GM12878 (cell line): ENCODE measurements at regions not wholly inside any gene's neighbourhood (a gene's known extent, or its start where the extent isn't known, plus 50 kb on each side); places are given as distances from the start of the nearest gene placed in this dataset.

Experiments
- ATF7 ChIP-seq: fragments of 450-650 bp; IDR thresholded peaks from 2 replicates; pipeline ENCODE4 v1.6.1; 2016; ENCODE audit warnings: low read depth, mild to moderate bottlenecking
- CHD4 ChIP-seq: fragments of 200-600 bp; sonication (generic); IDR thresholded peaks from 2 replicates; pipeline ENCODE4 v1.6.1; 2016; ENCODE audit warnings: mild to moderate bottlenecking
- EZH2 ChIP-seq: IDR thresholded peaks from 2 replicates; pipeline ENCODE4 v1.6.1; 2012; ENCODE audit warnings: low read depth, mild to moderate bottlenecking, control low read depth, inconsistent platforms, low read length, borderline replicate concordance; ENCODE audit not compliant: control insufficient read depth
- GATAD2B ChIP-seq: fragments of 450-650 bp; conservative IDR thresholded peaks from 2 replicates; pipeline ENCODE4 v1.6.1; 2017; ENCODE audit warnings: low read depth, mild to moderate bottlenecking, moderate library complexity
- JUND ChIP-seq: IDR thresholded peaks from 2 replicates; pipeline ENCODE4 v1.6.1; 2012; ENCODE audit warnings: low read depth, mild to moderate bottlenecking, low read length, improper control_type of control experiment, moderate library complexity
- MXI1 ChIP-seq: fragments of 150-350 bp; IDR thresholded peaks from 2 replicates; pipeline ENCODE4 v1.6.1; 2011; ENCODE audit warnings: low read depth, mild to moderate bottlenecking, inconsistent platforms, low read length, improper control_type of control experiment
- NBN ChIP-seq: fragments of 450-650 bp; IDR thresholded peaks from 2 replicates; pipeline ENCODE4 v1.6.1; 2016
- NR2C2 ChIP-seq: IDR thresholded peaks from 2 replicates; pipeline ENCODE4 v1.6.1; 2011; ENCODE audit warnings: borderline replicate concordance, low read depth; ENCODE audit not compliant: control insufficient read depth, insufficient read length
- POU2F2 ChIP-seq: IDR thresholded peaks from 3 replicates; pipeline ENCODE4 v1.6.1; 2011; ENCODE audit warnings: low read depth, mild to moderate bottlenecking, low read length, borderline replicate concordance
- RAD51 ChIP-seq: fragments of 450-650 bp; IDR thresholded peaks from 2 replicates; pipeline ENCODE4 v1.6.1; 2016; ENCODE audit warnings: moderate library complexity, mild to moderate bottlenecking, inconsistent platforms
- RB1 ChIP-seq: fragments of 450-650 bp; formaldehyde crosslinking; IDR thresholded peaks from 2 replicates; pipeline ENCODE4 v1.6.1; 2017; ENCODE audit warnings: mild to moderate bottlenecking, borderline replicate concordance
- RUNX3 ChIP-seq: IDR thresholded peaks from 2 replicates; pipeline ENCODE4 v1.6.1; 2012; ENCODE audit warnings: low read length, inconsistent platforms
- SIN3A ChIP-seq: IDR thresholded peaks from 2 replicates; pipeline ENCODE4 v1.6.1; 2012; ENCODE audit warnings: low read depth, low read length, improper control_type of control experiment
- ZNF384 ChIP-seq: IDR thresholded peaks from 2 replicates; pipeline ENCODE4 v1.6.1; 2012; ENCODE audit warnings: low read depth, mild to moderate bottlenecking, low read length, improper control_type of control experiment, borderline replicate concordance
- TF ChIP-seq, protein P1 (sequence below): fragments of 450-650 bp; IDR thresholded peaks from 2 replicates; pipeline ENCODE4 v1.6.1; 2017; ENCODE audit warnings: mild to moderate bottlenecking, low read depth, inconsistent platforms; ENCODE audit not compliant: poor library complexity, severe bottlenecking
- TF ChIP-seq, protein P2 (sequence below): IDR thresholded peaks from 2 replicates; pipeline ENCODE4 v1.6.1; 2011; ENCODE audit warnings: borderline replicate concordance, low read depth, mild to moderate bottlenecking, moderate library complexity, low read length; ENCODE audit not compliant: insufficient read depth, poor library complexity, severe bottlenecking
- TF ChIP-seq, protein P3 (sequence below): fragments of 450-650 bp; IDR thresholded peaks from 2 replicates; pipeline ENCODE4 v1.6.1; 2017; ENCODE audit warnings: low read depth, mild to moderate bottlenecking, moderate library complexity
- TF ChIP-seq, protein P4 (sequence below): IDR thresholded peaks from 2 replicates; pipeline ENCODE4 v1.6.1; 2011; ENCODE audit warnings: low read depth, mild to moderate bottlenecking, low read length, moderate library complexity, borderline replicate concordance; ENCODE audit errors: extremely low read depth
- TF ChIP-seq, protein P5 (sequence below): fragments of 450-650 bp; IDR thresholded peaks from 2 replicates; pipeline ENCODE4 v1.6.1; 2018; ENCODE audit warnings: borderline replicate concordance, mild to moderate bottlenecking; ENCODE audit not compliant: partially characterized antibody
- TF ChIP-seq, protein P6 (sequence below): IDR thresholded peaks from 2 replicates; pipeline ENCODE4 v1.6.1; 2011; ENCODE audit warnings: low read depth, low read length, improper control_type of control experiment, borderline replicate concordance

DNA sequence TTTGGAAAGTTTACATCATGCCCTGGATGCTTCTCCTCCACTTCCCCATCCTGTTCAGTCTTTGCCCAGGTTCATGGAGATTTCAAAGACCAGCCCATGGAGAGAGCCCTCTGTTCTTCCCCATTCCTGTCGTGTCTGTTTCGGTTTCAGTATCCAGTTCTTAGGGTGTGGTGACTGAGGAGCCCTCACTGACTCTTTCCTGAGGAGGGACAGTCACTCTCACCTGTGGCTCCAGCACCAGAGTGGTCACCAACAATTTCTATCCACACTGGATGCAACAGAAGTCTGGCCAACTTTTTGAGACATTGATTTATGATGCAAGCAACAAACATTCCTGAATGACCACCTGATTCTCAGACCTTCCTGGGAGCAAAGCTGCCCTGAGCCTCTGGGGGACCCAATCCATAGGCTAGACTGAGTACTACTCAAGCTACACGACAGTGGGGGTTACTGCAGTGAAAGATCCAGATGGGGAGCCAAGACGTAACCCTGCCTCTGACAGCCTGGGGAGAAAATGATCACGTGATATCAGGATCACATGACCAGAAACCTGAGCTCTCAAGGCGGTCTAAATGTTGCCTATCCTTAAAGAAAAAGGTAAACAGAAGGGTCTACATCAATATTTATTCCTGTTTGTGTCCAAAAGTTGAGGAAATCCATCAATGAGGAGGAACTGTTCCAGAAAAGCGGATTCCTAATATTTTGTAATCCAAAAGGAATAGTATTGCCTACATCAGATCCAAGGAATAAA, 76.2 kb upstream of the VPREB1 start (continued):
- TF ChIP-seq, protein P1, sequence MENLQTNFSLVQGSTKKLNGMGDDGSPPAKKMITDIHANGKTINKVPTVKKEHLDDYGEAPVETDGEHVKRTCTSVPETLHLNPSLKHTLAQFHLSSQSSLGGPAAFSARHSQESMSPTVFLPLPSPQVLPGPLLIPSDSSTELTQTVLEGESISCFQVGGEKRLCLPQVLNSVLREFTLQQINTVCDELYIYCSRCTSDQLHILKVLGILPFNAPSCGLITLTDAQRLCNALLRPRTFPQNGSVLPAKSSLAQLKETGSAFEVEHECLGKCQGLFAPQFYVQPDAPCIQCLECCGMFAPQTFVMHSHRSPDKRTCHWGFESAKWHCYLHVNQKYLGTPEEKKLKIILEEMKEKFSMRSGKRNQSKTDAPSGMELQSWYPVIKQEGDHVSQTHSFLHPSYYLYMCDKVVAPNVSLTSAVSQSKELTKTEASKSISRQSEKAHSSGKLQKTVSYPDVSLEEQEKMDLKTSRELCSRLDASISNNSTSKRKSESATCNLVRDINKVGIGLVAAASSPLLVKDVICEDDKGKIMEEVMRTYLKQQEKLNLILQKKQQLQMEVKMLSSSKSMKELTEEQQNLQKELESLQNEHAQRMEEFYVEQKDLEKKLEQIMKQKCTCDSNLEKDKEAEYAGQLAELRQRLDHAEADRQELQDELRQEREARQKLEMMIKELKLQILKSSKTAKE, result peak; percentile 12
- TF ChIP-seq CHD4 (no peak), POU2F2 (no peak; the same call in 2 of the 3 replicates), NR2C2 (no peak), RB1 (no peak), NBN (peak; percentile 50; the same call in 1 of the 2 replicates), ATF7 (peak; percentile 64), EZH2 (no peak), RAD51 (peak; percentile 100), MXI1 (peak; percentile 36; the same call in 1 of the 2 replicates), SIN3A (peak; percentile 92), ZNF384 (no peak), JUND (no peak), RUNX3 (peak; percentile 11; the same call in 1 of the 2 replicates), GATAD2B (0 out of 2 replicates have a peak, but pooled peaks have one; percentile 7)
- TF ChIP-seq, protein P2, sequence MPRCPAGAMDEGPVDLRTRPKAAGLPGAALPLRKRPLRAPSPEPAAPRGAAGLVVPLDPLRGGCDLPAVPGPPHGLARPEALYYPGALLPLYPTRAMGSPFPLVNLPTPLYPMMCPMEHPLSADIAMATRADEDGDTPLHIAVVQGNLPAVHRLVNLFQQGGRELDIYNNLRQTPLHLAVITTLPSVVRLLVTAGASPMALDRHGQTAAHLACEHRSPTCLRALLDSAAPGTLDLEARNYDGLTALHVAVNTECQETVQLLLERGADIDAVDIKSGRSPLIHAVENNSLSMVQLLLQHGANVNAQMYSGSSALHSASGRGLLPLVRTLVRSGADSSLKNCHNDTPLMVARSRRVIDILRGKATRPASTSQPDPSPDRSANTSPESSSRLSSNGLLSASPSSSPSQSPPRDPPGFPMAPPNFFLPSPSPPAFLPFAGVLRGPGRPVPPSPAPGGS, result no peak
- TF ChIP-seq, protein P3, sequence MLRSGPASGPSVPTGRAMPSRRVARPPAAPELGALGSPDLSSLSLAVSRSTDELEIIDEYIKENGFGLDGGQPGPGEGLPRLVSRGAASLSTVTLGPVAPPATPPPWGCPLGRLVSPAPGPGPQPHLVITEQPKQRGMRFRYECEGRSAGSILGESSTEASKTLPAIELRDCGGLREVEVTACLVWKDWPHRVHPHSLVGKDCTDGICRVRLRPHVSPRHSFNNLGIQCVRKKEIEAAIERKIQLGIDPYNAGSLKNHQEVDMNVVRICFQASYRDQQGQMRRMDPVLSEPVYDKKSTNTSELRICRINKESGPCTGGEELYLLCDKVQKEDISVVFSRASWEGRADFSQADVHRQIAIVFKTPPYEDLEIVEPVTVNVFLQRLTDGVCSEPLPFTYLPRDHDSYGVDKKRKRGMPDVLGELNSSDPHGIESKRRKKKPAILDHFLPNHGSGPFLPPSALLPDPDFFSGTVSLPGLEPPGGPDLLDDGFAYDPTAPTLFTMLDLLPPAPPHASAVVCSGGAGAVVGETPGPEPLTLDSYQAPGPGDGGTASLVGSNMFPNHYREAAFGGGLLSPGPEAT, result peak; percentile 98
- TF ChIP-seq, protein P4, sequence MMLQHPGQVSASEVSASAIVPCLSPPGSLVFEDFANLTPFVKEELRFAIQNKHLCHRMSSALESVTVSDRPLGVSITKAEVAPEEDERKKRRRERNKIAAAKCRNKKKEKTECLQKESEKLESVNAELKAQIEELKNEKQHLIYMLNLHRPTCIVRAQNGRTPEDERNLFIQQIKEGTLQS, result peak; percentile 85
- TF ChIP-seq, protein P5, sequence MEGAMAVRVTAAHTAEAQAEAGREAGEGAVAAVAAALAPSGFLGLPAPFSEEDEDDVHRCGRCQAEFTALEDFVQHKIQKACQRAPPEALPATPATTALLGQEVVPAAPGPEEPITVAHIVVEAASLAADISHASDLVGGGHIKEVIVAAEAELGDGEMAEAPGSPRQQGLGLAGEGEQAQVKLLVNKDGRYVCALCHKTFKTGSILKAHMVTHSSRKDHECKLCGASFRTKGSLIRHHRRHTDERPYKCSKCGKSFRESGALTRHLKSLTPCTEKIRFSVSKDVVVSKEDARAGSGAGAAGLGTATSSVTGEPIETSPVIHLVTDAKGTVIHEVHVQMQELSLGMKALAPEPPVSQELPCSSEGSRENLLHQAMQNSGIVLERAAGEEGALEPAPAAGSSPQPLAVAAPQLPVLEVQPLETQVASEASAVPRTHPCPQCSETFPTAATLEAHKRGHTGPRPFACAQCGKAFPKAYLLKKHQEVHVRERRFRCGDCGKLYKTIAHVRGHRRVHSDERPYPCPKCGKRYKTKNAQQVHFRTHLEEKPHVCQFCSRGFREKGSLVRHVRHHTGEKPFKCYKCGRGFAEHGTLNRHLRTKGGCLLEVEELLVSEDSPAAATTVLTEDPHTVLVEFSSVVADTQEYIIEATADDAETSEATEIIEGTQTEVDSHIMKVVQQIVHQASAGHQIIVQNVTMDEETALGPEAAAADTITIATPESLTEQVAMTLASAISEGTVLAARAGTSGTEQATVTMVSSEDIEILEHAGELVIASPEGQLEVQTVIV, result no peak
- TF ChIP-seq, protein P6, sequence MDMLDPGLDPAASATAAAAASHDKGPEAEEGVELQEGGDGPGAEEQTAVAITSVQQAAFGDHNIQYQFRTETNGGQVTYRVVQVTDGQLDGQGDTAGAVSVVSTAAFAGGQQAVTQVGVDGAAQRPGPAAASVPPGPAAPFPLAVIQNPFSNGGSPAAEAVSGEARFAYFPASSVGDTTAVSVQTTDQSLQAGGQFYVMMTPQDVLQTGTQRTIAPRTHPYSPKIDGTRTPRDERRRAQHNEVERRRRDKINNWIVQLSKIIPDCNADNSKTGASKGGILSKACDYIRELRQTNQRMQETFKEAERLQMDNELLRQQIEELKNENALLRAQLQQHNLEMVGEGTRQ, result peak; percentile 96
